T-helper 1 cell treated with Interleukin-12 subunit alpha and Interleukin-12 subunit beta and Interleukin-4 antibody, amounts not matched to agents 30 μg/mL and 1 μg/mL, for 36 hours (primary cell): ENCODE measurements at regions not wholly inside any gene's neighbourhood (a gene's known extent, or its start where the extent isn't known, plus 50 kb on each side); places are given as distances from the start of the nearest gene placed in this dataset.

Experiments used
- H3K27ac Mint-ChIP-seq: one replicate; pipeline ENCODE4 v1.8.0; 2021; ENCODE audit warnings: mild to moderate bottlenecking, mixed read lengths
- H3K27me3 Mint-ChIP-seq: one replicate; pipeline ENCODE4 v1.8.0; 2021; ENCODE audit warnings: low read depth, mixed read lengths
- H3K36me3 Mint-ChIP-seq: one replicate; pipeline ENCODE4 v1.8.0; 2021; ENCODE audit warnings: low read depth, mixed read lengths
- H3K4me1 Mint-ChIP-seq: one replicate; pipeline ENCODE4 v1.8.0; 2021; ENCODE audit warnings: low read depth, mixed read lengths
- H3K4me3 Mint-ChIP-seq: one replicate; pipeline ENCODE4 v1.8.0; 2021; ENCODE audit warnings: mild to moderate bottlenecking, moderate library complexity, mixed read lengths
- H3K9me3 Mint-ChIP-seq: one replicate; pipeline ENCODE4 v1.8.0; 2021; ENCODE audit warnings: mixed read lengths

- peaks cover 7% of the 10 kb centered on the region for H3K9me3 Mint-ChIP-seq
- H3K27me3 Mint-ChIP-seq: no peaks in the 10 kb centered on the region
- H3K4me3 Mint-ChIP-seq: no peak overlapping the region
- no peaks in the 10 kb centered on the region for H3K36me3 Mint-ChIP-seq
- no peaks in the 10 kb centered on the region for H3K4me1 Mint-ChIP-seq
- H3K27ac Mint-ChIP-seq: no peak overlapping the region
Measured at GRCh38 chr4:14667624-14668151, 334.6 kb upstream of the CPEB2 start.

DNA sequence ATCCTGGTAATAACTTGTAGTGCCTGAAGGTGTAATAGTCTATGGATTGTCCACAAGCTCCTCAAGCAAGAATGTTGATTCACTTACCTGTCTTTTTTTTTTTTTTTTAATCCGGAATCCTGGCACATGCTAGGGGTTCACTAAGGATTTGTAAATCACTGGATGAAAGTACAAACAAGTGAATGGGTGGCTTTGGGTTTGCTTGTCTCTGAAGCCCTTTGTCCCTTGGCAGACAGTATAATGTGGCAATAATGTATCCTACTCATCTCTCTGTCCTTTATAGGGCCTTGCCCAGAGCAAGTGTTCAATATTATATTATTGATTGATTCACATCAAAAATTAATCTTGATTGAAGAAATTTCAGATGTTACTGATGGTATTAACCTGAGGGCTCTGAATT, 334.0 kb upstream of the CPEB2 start:
- Mint-ChIP-seq H3K27me3 (no peaks in the 10 kb centered on the region), H3K36me3 (no peaks in the 10 kb centered on the region), H3K9me3 (peaks cover 11% of the 10 kb centered on the region), H3K4me3 (no peak overlapping the region), H3K27ac (no peak overlapping the region), H3K4me1 (no peaks in the 10 kb centered on the region)

GRCh38 chr4:14669371-14669770, 332.9 kb upstream of the CPEB2 start:
- H3K27ac Mint-ChIP-seq: no peak overlapping the region
- no peaks in the 10 kb centered on the region for H3K4me1 Mint-ChIP-seq
- peaks cover 11% of the 10 kb centered on the region for H3K9me3 Mint-ChIP-seq
- H3K27me3 Mint-ChIP-seq: no peaks in the 10 kb centered on the region
- H3K4me3 Mint-ChIP-seq: no peak overlapping the region
- no peaks in the 10 kb centered on the region for H3K36me3 Mint-ChIP-seq

DNA sequence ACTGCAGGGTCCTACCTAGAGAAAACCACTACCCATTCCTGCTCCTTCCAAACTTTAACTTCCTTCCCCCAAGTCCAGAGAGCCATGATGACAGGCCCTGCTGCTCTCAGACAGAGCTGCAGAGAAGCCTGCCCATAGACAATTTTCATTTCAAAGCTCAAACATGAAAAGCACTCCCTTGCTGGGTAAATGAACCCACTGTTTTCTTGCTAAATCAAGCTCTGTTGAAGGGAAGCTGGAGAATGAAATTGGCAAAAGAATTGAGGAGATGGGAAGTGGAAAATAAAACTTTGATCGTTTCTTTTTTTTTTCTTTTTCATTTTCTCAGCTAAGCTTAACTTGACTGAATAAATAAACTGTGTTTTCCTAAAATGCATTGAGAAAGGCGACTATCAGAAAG, 331.1 kb upstream of the CPEB2 start:
- Mint-ChIP-seq H3K4me1 (no peaks in the 10 kb centered on the region), H3K36me3 (no peaks in the 10 kb centered on the region), H3K27ac (no peak overlapping the region), H3K9me3 (peaks cover 8% of the 10 kb centered on the region), H3K4me3 (no peak overlapping the region), H3K27me3 (no peaks in the 10 kb centered on the region)

DNA sequence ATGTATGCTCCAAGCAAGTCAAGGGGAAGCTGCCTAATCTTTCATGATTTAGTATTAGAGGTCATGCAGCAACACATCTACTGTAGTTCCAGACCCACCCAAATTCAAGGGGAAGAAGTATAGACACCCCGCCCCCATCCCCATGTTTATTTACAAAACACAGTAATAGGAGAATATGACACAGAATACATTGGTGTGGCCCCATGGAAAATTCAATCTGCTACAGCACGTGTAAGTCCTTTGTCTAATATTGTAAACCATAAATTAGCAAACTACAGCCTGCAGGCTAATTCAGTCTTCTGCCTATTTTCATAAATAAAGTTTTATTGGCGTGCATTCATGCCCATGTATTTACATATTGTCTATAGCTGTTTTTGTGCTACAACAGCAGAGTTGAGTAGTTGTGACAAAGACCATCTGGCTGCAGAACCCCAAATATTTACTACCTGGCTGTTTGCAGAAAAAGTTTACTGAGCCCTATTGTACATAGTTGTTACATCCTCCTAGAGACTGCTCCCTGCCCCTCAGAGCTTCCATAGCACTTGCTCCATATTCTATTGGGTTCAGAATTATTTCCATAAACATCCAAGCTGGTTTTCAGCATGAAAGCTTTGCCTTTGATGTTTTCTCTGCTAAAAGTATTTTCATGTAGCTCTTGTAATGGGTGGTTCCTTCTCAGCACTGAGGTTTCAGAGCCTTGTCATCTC, 326.8 kb upstream of the CPEB2 start:
- Mint-ChIP-seq H3K4me3 (no peak overlapping the region), H3K27me3 (no peaks in the 10 kb centered on the region), H3K27ac (no peak overlapping the region), H3K4me1 (no peaks in the 10 kb centered on the region), H3K9me3 (peaks cover 4% of the 10 kb centered on the region), H3K36me3 (no peaks in the 10 kb centered on the region)

GRCh38 chr4:14679906-14680305, 322.4 kb upstream of the CPEB2 start:
- H3K27me3 Mint-ChIP-seq: no peaks in the 10 kb centered on the region
- no peaks in the 10 kb centered on the region for H3K36me3 Mint-ChIP-seq
- H3K4me3 Mint-ChIP-seq: no peak overlapping the region
- H3K9me3 Mint-ChIP-seq: no peaks in the 10 kb centered on the region
- H3K4me1 Mint-ChIP-seq: no peaks in the 10 kb centered on the region
- no peak overlapping the region for H3K27ac Mint-ChIP-seq

GRCh38 chr4:14681330-14681729, 321.0 kb upstream of the CPEB2 start:
- no peaks in the 10 kb centered on the region for H3K4me1 Mint-ChIP-seq
- peaks cover 5% of the 10 kb centered on the region for H3K9me3 Mint-ChIP-seq
- H3K36me3 Mint-ChIP-seq: no peaks in the 10 kb centered on the region
- no peak overlapping the region for H3K4me3 Mint-ChIP-seq
- no peak overlapping the region for H3K27ac Mint-ChIP-seq
- H3K27me3 Mint-ChIP-seq: no peaks in the 10 kb centered on the region

DNA sequence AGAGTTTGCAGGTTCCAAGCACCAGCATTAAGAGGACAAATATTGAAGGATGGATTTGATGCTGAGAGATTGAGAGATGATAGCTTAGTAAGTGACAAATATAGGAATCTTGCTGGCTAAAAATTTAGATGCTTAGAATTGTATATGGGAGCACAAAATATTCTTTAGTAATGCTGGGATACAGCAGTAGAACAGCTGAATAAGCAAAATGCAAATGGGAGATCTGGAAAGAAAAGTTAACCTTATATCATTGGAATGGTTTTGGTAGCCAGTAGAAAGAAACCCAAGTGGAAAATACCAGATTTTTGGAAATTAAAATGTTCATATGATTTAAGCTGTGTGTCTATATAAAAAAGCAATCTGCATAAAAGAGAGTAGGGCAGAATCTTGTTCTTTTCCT, 308.6 kb upstream of the CPEB2 start:
- Mint-ChIP-seq H3K4me3 (no peak overlapping the region), H3K27ac (no peak overlapping the region), H3K36me3 (no peaks in the 10 kb centered on the region), H3K4me1 (no peaks in the 10 kb centered on the region), H3K9me3 (peaks cover 6% of the 10 kb centered on the region), H3K27me3 (peaks cover 4% of the 10 kb centered on the region)

GRCh38 chr4:14695095-14695845, 307.0 kb upstream of the CPEB2 start:
- no peak overlapping the region for H3K27ac Mint-ChIP-seq
- H3K36me3 Mint-ChIP-seq: no peaks in the 10 kb centered on the region
- H3K27me3 Mint-ChIP-seq: peaks cover 4% of the 10 kb centered on the region
- no peak overlapping the region for H3K4me3 Mint-ChIP-seq
- no peaks in the 10 kb centered on the region for H3K4me1 Mint-ChIP-seq
- peaks cover 6% of the 10 kb centered on the region for H3K9me3 Mint-ChIP-seq

- Mint-ChIP-seq H3K27me3 (peaks cover 4% of the 10 kb centered on the region), H3K9me3 (no peaks in the 10 kb centered on the region)
Measured at GRCh38 chr4:14700083-14700482, 302.2 kb upstream of the CPEB2 start.

GRCh38 chr4:14700544-14700943, 301.7 kb upstream of the CPEB2 start:
- Mint-ChIP-seq H3K4me3 (no peak overlapping the region), H3K27ac (no peak overlapping the region), H3K9me3 (no peaks in the 10 kb centered on the region), H3K4me1 (no peaks in the 10 kb centered on the region), H3K27me3 (peaks cover 4% of the 10 kb centered on the region), H3K36me3 (no peaks in the 10 kb centered on the region)

More at GRCh38 chr4:14700083-14700482, 302.2 kb upstream of the CPEB2 start:
- Mint-ChIP-seq H3K4me1 (no peaks in the 10 kb centered on the region), H3K36me3 (no peaks in the 10 kb centered on the region), H3K27ac (no peak overlapping the region), H3K4me3 (no peak overlapping the region)

DNA sequence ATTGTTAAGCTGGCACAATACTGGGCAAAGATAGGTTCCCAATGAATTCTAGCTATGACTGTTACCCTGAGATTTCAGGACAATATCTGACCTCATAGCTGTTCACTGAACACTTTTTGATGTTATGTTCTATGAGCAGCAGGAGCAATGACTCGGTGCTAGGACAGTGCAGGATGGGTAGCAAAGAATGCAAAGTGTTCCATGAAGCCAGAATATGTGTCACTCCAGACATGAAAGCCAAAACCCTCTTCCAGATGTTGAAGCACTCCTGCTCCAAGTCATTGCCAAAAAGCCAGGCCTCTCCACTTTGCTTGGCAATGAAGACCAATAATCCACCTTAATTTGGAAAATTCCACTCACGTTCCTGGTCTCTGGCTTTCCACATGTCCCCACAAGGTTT, 300.9 kb upstream of the CPEB2 start:
- H3K9me3 Mint-ChIP-seq: no peaks in the 10 kb centered on the region
- H3K4me1 Mint-ChIP-seq: no peaks in the 10 kb centered on the region
- no peak overlapping the region for H3K27ac Mint-ChIP-seq
- no peaks in the 10 kb centered on the region for H3K36me3 Mint-ChIP-seq
- no peaks in the 10 kb centered on the region for H3K27me3 Mint-ChIP-seq
- H3K4me3 Mint-ChIP-seq: no peak overlapping the region

GRCh38 chr4:14701896-14702295, 300.4 kb upstream of the CPEB2 start:
- Mint-ChIP-seq H3K27me3 (no peaks in the 10 kb centered on the region), H3K27ac (no peak overlapping the region), H3K4me3 (no peak overlapping the region), H3K36me3 (no peaks in the 10 kb centered on the region), H3K4me1 (no peaks in the 10 kb centered on the region), H3K9me3 (no peaks in the 10 kb centered on the region)

DNA sequence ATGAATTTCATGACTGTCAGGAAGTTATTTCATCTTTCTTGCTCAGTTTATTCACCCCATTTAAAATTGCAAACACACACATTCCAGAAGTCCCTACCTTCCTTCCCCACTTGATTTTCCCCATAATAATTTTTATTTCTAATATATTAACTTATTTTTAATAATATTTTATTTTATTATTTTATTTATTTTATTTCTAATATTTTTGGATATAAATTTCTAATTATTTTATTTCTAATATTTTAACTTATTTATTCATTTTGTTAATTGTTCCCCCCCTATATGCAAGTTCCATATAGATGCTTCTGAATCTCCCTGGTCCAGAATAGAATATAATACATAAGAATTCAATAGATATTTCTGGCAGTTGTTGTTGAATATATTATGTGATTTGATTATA, 293.7 kb upstream of the CPEB2 start:
- no peak overlapping the region for H3K4me3 Mint-ChIP-seq
- H3K36me3 Mint-ChIP-seq: no peaks in the 10 kb centered on the region
- H3K4me1 Mint-ChIP-seq: no peaks in the 10 kb centered on the region
- no peak overlapping the region for H3K27ac Mint-ChIP-seq
- H3K27me3 Mint-ChIP-seq: peaks cover 8% of the 10 kb centered on the region
- H3K9me3 Mint-ChIP-seq: no peaks in the 10 kb centered on the region

DNA sequence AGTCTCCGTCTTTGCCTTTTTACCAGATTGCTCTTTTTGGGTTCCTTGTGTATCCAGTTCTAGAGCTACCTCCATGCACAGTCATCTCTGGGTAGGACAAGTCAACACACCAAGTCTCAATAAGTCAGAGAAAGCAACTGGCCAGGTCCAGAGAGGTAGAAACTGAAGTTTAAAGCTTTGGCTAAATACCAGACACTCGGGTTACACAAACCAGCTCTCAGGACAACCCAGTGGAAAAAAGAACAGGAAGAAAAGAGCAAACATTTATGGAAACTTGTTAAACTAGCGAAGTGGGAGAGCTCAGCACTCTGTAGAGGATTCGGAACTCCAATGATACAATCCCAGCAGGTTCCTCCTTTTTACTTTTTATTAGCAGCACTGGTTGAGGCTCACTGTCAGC, 291.0 kb upstream of the CPEB2 start:
- Mint-ChIP-seq H3K27ac (no peak overlapping the region), H3K4me1 (no peaks in the 10 kb centered on the region), H3K27me3 (peaks cover 8% of the 10 kb centered on the region), H3K4me3 (no peak overlapping the region), H3K9me3 (no peaks in the 10 kb centered on the region), H3K36me3 (no peaks in the 10 kb centered on the region)
